ENCODE measurements at regions not wholly inside any gene's neighbourhood (a gene's known extent, or its start where the extent isn't known, plus 50 kb on each side); places are given as distances from the start of the nearest gene placed in this dataset.
"Not testable (repeated sequence)": the region's sequence is repeated elsewhere in the genome, so short reads cannot be mapped to it uniquely, and the experiment has no call there.

DNA sequence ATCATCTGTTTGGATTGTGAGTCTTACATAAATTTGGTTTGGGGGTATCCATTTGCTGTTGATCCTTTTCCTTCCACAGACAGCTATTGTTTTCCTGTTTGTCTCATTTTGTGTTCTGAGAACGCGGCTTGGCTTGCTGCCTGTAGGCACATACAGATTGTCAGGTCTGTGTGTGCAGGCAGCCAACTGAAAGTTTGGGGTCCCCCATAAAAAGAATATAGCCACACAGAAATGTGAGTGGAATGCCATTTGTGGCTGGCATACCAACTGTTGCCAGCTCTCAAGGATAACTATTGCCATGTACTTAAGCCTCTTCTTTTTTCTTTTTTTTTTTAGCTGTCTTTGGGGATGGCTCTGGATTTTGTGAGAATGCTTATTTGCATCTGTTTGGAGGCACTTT is 1308.0 kb downstream of the ROBO1 start:
- DNase-seq = no peak

DNA sequence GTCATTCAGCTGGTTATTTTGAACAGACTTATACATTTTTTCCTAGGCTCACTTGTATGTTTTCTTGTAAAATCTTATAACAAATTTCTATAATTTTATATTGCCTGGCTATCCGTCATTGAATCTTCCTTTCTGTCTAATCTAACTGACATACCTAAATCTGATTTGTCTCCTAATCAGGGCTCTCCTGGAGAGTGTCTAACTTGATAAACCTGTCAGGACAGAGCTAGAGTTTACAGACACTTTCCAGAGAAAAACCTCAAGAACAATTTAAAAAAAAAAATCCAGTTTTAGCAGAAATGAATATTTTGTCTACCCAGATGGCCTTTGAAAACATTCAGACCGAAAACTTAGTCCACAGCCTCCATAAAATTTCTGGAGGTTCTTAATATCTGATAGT is 1305.8 kb downstream of the ROBO1 start:
- no peak for DNase-seq

DNA sequence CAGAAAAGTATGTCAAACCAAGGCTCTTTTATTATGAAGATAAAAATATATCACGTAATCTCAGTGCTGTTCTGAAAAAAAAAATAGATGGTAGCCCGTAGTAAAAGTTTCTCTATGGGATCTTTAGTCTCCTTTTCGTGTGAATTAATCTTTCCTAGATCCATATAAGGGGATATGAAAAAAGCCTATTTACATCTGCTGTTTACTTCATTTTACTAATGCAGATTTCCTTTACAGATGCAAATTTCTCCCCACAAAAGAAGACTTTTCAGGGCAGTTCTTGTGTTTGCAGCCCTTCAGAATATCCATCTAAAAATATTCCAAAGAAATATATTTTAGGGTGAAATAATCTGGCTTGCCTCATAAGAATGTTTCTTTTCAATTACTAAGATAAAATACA is 1291.7 kb downstream of the ROBO1 start:
- no peak for DNase-seq

DNA sequence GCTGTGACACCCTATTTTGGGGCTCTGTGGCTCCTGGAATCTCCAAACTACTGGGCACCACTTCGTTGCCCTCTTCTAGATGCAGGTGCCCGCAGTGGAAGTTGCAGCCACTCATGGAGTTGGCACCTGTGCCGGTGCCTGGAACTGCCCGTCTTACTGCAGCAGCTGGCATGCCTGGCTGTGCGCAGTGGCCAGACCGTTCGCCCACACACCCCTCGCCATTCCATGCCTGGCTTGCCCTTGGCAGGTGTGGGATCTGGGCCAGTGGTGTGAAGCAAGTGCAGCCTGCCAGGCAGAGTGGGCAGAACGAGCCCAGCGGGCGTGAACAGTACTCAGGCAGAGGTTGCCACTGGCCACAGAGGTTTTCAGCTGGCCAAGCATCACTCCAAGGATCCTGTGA is 1286.7 kb downstream of the ROBO1 start:
- DNase-seq = no peak

DNA sequence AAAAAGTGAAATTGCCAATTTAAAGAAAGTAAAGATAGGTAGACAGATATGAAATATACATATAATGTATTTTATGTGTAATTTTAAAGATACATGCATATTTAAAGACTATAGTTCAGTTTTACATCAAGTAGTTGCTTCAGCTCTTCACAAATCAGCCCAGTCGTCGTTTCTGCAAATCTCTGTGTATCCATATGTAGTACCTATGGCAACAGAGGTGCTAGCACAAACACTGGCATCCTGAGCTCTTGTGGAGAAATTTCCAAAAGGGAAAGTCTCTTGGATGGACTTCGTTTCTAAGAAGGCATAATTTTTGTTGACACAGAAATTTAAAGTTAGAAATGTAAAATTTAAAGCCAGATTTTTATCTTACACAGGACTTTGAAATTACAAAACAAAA is 1284.7 kb downstream of the ROBO1 start:
- DNase-seq = no peak

DNA sequence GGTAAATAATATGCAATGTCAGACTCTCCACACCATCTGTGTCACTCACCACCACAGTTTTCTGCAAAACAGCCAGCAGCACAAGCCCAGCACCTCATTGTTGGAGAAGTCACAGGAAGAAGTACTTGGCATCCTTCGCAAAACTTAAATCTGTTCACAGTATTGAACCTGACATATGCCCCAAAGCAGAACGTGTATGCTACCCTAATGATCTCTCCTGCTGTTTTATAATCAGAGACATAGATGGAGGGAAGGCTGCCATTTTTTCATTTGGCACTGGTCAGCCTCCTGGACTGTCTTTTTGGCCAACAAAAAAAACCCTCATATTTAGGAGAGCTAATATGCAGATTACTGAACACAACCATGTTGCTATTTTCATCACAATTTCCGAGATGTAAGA is 1272.9 kb downstream of the ROBO1 start:
- no peak for DNase-seq

DNA sequence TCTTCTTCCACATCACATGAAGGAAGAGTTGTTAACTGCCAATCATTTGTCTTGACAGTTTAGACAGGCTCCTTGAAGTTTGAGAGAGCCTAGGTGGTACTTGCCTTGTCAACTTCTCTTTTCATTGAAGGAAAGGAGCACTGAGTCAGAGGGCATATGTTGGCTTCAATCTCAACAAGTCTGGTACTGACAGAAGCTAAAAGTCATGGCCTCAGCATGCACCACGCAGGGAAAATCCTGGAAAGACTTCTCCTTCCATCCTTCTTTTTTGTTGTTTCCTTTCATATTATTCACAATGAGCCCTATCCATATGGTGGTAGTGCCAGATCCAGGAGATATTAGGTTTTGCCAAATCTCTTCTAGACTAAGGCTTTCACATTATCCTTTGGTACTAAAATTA is 1272.5 kb downstream of the ROBO1 start:
- DNase-seq = no peak

- no peak for DNase-seq
These were observed 1271.3 kb downstream of the ROBO1 start for GRCh38 chr3:78496501-78496900.

- DNase-seq = peak; percentile 55
These were observed 1270.8 kb downstream of the ROBO1 start for GRCh38 chr3:78497021-78497420.

DNA sequence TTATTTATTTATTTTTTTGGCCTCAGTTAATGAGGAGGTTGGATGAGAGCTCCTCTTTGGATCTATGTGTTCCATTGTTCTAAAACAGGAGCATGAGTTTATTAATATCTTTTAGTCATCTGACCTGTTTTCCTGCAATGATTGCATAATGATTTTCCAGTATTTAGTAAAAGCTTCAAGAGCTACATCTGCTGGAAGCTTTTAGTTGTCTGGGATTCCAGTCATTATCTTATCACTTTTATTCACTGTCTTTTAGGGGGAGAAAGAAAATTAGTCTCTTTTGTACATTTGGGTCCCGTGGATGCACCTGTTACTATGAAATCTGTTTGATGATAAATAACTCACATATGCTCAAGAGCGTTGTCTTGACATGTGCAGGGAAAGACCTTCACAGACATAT is 1270.0 kb downstream of the ROBO1 start:
- DNase-seq = no peak

DNA sequence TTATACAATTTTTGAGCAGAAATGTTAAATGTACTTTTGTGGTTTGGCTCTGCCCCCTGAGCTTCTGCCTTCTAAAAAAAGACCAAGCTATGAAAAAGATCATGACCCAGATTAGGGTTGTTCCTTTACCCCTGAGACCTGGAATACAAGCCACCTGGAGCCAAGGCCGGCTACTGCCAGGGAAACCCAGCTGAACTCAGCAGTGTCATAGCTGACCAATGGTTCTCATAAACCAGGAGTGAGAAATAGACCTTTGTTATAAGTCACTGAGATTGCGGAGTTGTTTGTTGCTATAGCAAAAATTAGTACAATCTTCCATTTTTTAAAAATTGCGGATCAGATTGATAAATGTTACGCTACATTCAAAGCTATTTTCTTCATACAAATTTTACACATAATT is 1261.7 kb downstream of the ROBO1 start:
- no peak for DNase-seq

DNA sequence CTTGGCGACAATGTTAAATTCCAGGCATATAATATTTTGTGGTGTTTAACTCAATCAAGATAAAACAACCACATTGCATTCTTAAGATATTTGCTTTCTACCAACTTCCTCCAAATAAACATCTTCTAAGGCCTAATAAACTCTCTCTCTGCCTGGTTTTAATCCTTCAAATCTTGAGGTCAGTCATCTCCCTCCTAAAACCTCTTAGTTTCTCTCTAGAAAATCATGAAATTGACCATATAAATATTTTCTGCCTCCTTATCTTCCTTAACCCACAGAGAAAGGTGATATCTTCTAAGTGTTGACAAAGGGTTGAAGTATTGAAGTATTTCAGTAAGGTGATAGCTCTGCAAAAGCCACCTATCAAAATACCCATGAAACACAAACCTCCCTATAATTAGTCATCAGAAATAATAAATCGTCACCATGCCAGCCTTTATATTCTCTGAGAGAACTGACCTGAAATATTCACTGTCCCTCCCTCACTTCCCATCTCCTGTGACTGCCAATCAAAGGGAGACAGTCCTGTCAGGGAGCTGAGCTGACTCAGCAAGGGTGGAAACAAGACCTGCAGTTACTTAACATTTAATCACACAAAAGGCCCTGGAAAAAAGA is 1261.1 kb downstream of the ROBO1 start:
- DNase-seq = no peak

DNA sequence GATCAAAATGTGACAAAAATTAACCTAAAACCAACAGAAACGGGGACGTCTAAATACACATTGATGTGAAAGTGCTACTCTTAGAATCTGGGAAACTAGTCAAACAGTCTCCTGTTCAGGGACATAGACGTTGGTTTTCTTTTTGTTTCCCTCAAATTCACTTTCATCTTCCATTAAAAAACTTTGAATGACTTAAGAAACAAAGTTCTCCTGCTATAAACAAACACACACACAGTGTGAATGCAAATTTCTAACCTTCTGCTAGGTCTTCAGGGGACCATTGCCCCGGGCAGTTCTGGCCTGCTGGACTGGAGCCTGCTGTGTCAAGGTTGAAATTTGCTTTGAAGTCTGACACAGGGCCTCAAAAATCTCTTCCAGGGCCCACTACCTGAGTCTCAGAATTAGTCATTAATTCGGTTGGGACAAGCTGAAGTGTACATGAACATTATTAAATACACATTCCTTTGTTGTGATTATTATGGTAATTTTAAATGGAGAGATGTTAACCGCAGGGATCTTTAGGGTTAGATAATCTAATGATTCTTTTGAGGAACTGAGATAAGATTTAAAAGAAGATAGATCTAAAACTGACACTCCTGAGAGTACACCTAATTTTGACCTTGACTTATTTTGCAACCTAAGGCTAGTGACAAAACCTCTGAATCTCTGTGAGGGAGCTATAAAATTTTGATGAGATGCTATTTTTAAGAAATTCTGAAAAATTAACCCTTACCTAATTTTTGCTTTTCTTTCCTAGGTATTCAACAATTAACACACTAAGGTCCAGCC is 1260.4 kb downstream of the ROBO1 start:
- no peak for DNase-seq

DNA sequence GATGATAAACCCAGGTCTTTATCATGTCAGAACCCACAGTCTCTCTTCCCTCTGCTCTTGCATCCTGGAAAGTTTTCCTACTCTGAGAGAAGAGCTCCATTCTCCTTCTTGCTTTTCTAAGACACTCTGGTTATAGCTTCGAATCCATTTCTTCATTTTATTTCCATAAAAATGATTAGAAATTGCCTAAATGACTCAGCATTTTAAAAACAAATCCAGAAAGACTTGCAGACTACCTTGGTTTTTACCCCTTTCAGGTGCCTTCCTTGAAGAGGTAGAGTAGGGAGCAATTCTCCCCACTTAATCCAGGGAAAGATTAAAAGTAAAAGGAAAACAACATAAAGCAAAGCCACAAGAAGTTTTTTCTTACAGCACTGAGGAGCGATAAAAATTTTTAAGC is 1256.0 kb downstream of the ROBO1 start:
- DNase-seq = no peak

GRCh38 chr3:78512786-78513185 is 1255.0 kb downstream of the ROBO1 start:
- DNase-seq = not testable (repeated sequence)

GRCh38 chr3:78516437-78516836 is 1251.4 kb downstream of the ROBO1 start:
- DNase-seq = no peak

- no peak for DNase-seq
These were observed 1250.9 kb downstream of the ROBO1 start for GRCh38 chr3:78516937-78517336.

GRCh38 chr3:78517965-78518364 is 1249.8 kb downstream of the ROBO1 start:
- no peak for DNase-seq

GRCh38 chr3:78519281-78519680 is 1248.5 kb downstream of the ROBO1 start:
- DNase-seq = no peak

DNA sequence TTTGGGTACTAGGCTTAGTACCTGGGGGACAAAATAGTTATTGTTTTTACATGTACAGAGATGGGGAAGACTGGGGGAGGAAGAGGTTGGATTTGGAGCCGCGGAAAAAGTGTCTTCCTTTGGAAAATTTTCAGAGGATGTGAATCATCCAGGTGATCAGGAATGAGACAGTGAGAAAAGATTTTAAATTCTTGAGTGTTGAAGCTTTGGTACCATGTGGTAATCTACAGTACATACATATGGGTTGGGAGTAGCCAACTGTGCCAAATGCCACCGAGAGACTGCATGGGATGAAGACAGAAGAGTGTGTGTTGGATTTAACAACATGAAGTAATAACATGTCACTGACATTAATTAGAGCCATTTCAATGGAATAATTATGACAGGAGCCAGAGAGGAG is 1238.2 kb downstream of the ROBO1 start:
- DNase-seq = no peak

DNA sequence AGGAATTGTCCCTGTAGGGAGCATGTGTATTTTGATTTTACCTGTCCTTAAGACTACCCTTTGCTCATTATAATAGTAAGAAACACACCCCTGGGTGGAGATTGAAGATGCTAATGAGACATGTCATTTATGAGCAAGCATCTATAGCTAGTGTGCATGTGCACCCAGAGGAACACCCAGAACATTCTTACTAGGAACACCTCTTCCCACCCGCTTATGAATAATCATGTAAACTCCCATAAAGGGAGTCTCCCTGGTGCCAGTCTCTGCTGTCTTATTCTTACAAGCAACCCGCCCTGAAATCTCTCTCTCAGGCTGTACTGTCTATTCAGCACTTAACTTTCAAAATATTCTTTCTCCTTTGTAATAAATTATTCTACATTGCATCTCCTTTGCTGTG is 1227.3 kb downstream of the ROBO1 start:
- DNase-seq = no peak

GRCh38 chr3:78545827-78546226 is 1222.0 kb downstream of the ROBO1 start:
- no peak for DNase-seq

All from NCI-H187 treated with DMSO at 0.1 percent for 48 hours (cell line).